ENCODE measurements at regions not wholly inside any gene's neighbourhood (a gene's known extent, or its start where the extent isn't known, plus 50 kb on each side); places are given as distances from the start of the nearest gene placed in this dataset.
"Not testable (repeated sequence)": the region's sequence is repeated elsewhere in the genome, so short reads cannot be mapped to it uniquely, and the experiment has no call there.

DNA sequence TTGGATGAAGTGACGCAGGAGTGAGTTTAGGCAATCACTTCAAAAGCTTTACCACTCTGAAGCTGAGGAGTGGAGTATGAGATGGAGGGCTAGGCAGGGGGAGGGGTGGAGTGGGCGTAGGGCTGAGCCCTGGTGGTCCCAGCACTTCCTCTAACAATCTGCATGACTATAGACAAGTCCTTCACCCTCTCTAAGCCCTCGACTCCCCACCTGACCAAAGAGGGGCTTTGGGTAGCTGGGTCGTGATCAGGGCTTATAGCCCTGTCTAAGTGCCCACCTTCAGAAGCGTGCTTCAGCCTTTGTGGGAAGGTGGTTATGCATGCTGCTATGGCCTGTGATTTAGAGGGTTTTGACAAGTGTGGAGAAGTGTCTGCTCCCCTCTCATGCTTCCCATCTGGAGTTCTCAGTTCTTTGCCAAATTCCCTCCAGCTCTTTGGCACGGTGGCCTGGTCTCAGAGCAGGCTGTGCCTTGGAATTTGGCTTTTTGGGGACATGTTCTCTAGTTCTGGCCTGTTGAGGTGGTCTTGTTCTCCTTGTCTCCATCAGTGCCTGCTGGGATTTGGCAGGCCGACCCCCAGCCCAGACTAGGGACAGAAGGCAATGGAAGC is 53.0 kb downstream of the ACTBL2 start:
- Histone ChIP-seq H3K9me3 (replicated peaks in 1 of 3) (no peaks in the 10 kb centered on the region), H3K36me3 (replicated peaks in 1 of 2) (no peaks in the 10 kb centered on the region), H3K27ac (no peak overlapping the region), H3K27me3 (no peaks in the 10 kb centered on the region), H3K4me3 (no peak overlapping the region), H3K4me1 (replicated peaks in 1 of 2) (no peaks in the 10 kb centered on the region)
- intact Hi-C loops (cut with DNase I): loop anchor here (5.0 to 10.0 kb wide), 2 partner anchors 127 to 135 kb away; no protein-coding TSS in a partner anchor
- no peak for TF ChIP-seq POLR2A (IDR thresholded peaks at IDR 0.05)
- no peak for TF ChIP-seq CTCF (IDR thresholded peaks at IDR 0.05)
- WGBS, 4 donors: 76 to 84% (median 82%) methylated on average over 7 of the region's 7 CpGs
- no peak for DNase-seq

- H3K4me3 ChIP-seq; H3K4me1 ChIP-seq (replicated peaks in 1 of 2); H3K27me3 ChIP-seq; H3K27ac ChIP-seq; H3K36me3 ChIP-seq (replicated peaks in 1 of 2); H3K9me3 ChIP-seq (replicated peaks in 1 of 3); intact Hi-C loops (cut with DNase I); DNase-seq: not testable (repeated sequence)
- 79 to 87% (median 85%) methylated on average over 2 of the region's 2 CpGs for WGBS, 4 donors
Measured at GRCh38 chr5:57429021-57429420, 53.6 kb downstream of the ACTBL2 start.

DNA sequence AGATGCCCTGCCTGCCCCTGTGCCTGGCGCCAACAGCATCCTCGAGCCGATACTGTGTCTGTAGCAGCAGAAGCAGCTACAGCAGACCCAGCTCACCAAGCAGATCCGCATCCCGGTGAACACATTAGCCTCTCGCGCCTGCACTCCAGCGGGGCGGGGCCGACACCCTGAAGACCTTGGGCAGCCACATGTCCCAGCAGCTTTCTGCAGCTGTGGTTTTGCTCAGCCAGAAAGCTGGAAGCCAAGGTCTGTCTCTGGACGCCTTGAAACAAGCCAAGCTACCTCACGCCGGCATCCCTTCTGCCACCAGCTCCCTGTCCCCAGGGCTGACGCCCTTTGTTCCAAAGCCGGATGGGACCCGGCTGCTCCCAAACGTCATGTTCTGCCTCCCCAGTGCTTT is 59.6 kb downstream of the ACTBL2 start:
- no peak for DNase-seq
- Histone ChIP-seq H3K27ac (no peak overlapping the region), H3K27me3 (no peaks in the 10 kb centered on the region), H3K4me3 (no peak overlapping the region), H3K4me1 (replicated peaks in 1 of 2) (no peaks in the 10 kb centered on the region), H3K36me3 (replicated peaks in 1 of 2) (no peaks in the 10 kb centered on the region), H3K9me3 (replicated peaks in 1 of 3) (no peaks in the 10 kb centered on the region)
- intact Hi-C loops (cut with DNase I): no loop called here
- TF ChIP-seq POLR2A (IDR thresholded peaks at IDR 0.05) (no peak), CTCF (IDR thresholded peaks at IDR 0.05) (no peak)
- 88 to 96% (median 90%) methylated on average over 8 to 17 of the region's 17 CpGs for WGBS, 4 donors

GRCh38 chr5:57422341-57422740 is 60.3 kb downstream of the ACTBL2 start:
- intact Hi-C loops (cut with DNase I): no loop called here
- TF ChIP-seq CTCF (IDR thresholded peaks at IDR 0.05) (no peak), POLR2A (IDR thresholded peaks at IDR 0.05) (no peak)
- Histone ChIP-seq H3K27ac (no peak overlapping the region), H3K4me3 (no peak overlapping the region), H3K9me3 (replicated peaks in 1 of 3) (no peaks in the 10 kb centered on the region), H3K36me3 (replicated peaks in 1 of 2) (no peaks in the 10 kb centered on the region), H3K4me1 (replicated peaks in 1 of 2) (no peaks in the 10 kb centered on the region), H3K27me3 (no peaks in the 10 kb centered on the region)
- no peak for DNase-seq
- WGBS, 4 donors: 92 to 94% (median 93%) methylated on average over 21 of the region's 21 CpGs

DNA sequence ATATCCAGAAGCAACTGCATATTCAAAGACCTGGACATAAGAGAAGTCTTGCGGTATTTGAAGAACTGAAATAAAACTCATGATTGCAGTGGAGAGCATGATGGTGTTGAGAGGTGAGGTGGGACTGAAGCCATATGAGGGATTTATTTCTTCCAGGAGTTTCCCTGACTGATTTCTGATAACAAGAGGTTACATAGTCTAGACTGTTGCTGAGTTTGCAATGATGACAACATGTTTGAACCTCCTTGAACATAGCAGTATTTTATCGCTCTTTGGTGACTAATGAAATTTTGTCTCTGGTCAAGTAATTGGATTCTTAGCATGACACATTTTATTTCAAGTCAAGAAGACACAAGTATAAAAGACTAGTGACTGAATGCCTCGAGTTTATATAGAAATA is 61.8 kb downstream of the ACTBL2 start:
- Histone ChIP-seq H3K4me1 (replicated peaks in 1 of 2) (peaks cover 0 to 5% of the 10 kb centered on the region in 2 donors), H3K27me3 (no peaks in the 10 kb centered on the region), H3K36me3 (replicated peaks in 1 of 2) (no peaks in the 10 kb centered on the region), H3K27ac (no peak overlapping the region), H3K9me3 (replicated peaks in 1 of 3) (no peaks in the 10 kb centered on the region), H3K4me3 (no peak overlapping the region)
- no peak for DNase-seq
- WGBS, 4 donors: 70 to 85% (median 78%) methylated on average over 3 of the region's 3 CpGs
- intact Hi-C loops (cut with DNase I): no loop called here
- no peak for TF ChIP-seq POLR2A (IDR thresholded peaks at IDR 0.05)
- no peak for TF ChIP-seq CTCF (IDR thresholded peaks at IDR 0.05)
